ENCODE measurements at regions not wholly inside any gene's neighbourhood (a gene's known extent, or its start where the extent isn't known, plus 50 kb on each side); places are given as distances from the start of the nearest gene placed in this dataset.

DNA sequence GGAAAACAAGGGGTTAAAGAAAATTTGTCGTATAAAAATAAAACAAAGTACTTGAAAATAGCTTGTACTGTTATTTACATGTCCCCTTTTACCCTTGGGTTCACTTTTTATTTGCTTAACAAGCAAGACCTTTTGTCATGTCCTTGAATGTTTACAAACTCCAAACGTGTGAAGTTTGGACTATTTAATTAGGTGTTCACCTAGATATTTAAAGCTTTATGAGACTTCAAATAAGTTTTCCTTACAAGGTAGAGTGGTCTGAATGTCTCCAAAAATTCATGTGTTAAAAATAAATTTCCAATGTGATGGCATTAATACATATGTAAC lies 242.0 kb upstream of the TTC14 start:
- no peak for TF ChIP-seq EZH2 (IDR thresholded peaks at IDR 0.05; ENCODE audit: insufficient read depth, poor library complexity, severe bottlenecking)
- no peak for TF ChIP-seq EZH2phosphoT487 (IDR thresholded peaks at IDR 0.05; ENCODE audit: insufficient read depth, low read depth)
